Neural progenitor cell (in vitro differentiated cells): ENCODE measurements at regions not wholly inside any gene's neighbourhood (a gene's known extent, or its start where the extent isn't known, plus 50 kb on each side); places are given as distances from the start of the nearest gene placed in this dataset.

Experiments used
- CTCF ChIP-seq: fragments of 200-600 bp; sonication (generic); IDR thresholded peaks from 2 replicates; pipeline ENCODE4 v1.5.1; 2017; ENCODE audit warnings: antibody characterized with exemption, mild to moderate bottlenecking
- EZH2phosphoT487 ChIP-seq: fragments of 200-600 bp; sonication (generic); IDR thresholded peaks from 2 replicates; pipeline ENCODE4 v1.6.1; 2017; ENCODE audit warnings: antibody characterized with exemption

- TF ChIP-seq CTCF (no peak), EZH2phosphoT487 (no peak)
Measured at GRCh38 chr1:219797683-219798082, 130.7 kb downstream of the SLC30A10 start.
